Kidney (tissue), 13 donors: ENCODE measurements at regions not wholly inside any gene's neighbourhood (a gene's known extent, or its start where the extent isn't known, plus 50 kb on each side); places are given as distances from the start of the nearest gene placed in this dataset.
"Not testable (repeated sequence)": the region's sequence is repeated elsewhere in the genome, so short reads cannot be mapped to it uniquely, and the experiment has no call there.

Experiments
- DNase-seq, 5 donors: peaks; one replicate each; pipeline ENCODE4 v3.0.0-alpha.2; 2013 to 2020
- FAIRE-seq: peaks from 2 replicates; lab custom pipeline; 2012; peaks lifted over from hg19 to GRCh38; lab: Jason Lieb, UNC
- H3K27ac ChIP-seq, 2 donors: one replicate each; pipeline ENCODE4 v1.7.0; 2013; ENCODE audit warnings: low read depth in 2 of 2, low read length in 2 of 2, inconsistent platforms in 1 of 2
- H3K27me3 ChIP-seq: one replicate; pipeline ENCODE4 v1.7.1; 2013; ENCODE audit warnings: low read length, inconsistent platforms; ENCODE audit not compliant: control insufficient read depth, insufficient read depth
- H3K36me3 ChIP-seq, 3 donors: one replicate each; pipeline versions ENCODE4 v1.7.0 to v1.7.1; 2013; ENCODE audit warnings: low read length in 3 of 3, control low read depth in 1 of 3, inconsistent platforms in 1 of 3; ENCODE audit not compliant: insufficient read depth in 3 of 3, control insufficient read depth in 2 of 3
- H3K4me1 ChIP-seq, 3 donors: one replicate each; pipeline versions ENCODE4 v1.7.0 to v1.7.1; 2013; ENCODE audit warnings: low read length in 3 of 3, inconsistent platforms in 1 of 3, low read depth in 1 of 3; ENCODE audit not compliant: control insufficient read depth in 2 of 3, insufficient read depth in 2 of 3
- H3K4me3 ChIP-seq, 3 donors: one replicate each; pipeline versions ENCODE4 v1.7.0 to v1.8.1; 2013; ENCODE audit warnings: low read length in 3 of 3, control low read depth in 1 of 3, inconsistent platforms in 1 of 3
- H3K9ac ChIP-seq, 3 donors: one replicate each; pipeline versions ENCODE4 v1.7.0 to v1.7.1; 2013; ENCODE audit warnings: low read length in 3 of 3, control low read depth in 1 of 3, inconsistent platforms in 1 of 3
- H3K9me3 ChIP-seq, 3 donors: one replicate each; pipeline versions ENCODE4 v1.7.0 to v1.7.1; 2013; ENCODE audit warnings: low read length in 3 of 3, control low read depth in 1 of 3, inconsistent platforms in 1 of 3; ENCODE audit not compliant: control insufficient read depth in 2 of 3, insufficient read depth in 1 of 3
- intact Hi-C: fragments of 100-400 bp; cut with DNase I; formaldehyde crosslinking; loops from one replicate; pipeline ENCODE4 v1.11.1; 2022
- TF ChIP-seq, protein P1 (sequence below): IDR thresholded peaks from 3 replicates; pipeline ENCODE4 v1.5.1; 2012; ENCODE audit warnings: mild to moderate bottlenecking, moderate library complexity, borderline replicate concordance; ENCODE audit not compliant: insufficient read depth; ENCODE audit errors: extremely low read depth
- donor health status: control.
- donor health status: control.
- donor health status: control.
- donor health status: control.
- donor health status: control.
- donor health status: DM: yes; HTN: yes; CAD: no.
- donor health status: Normal renal cell carcinoma (clear cell type).

- no peak for FAIRE-seq
- Histone ChIP-seq H3K9ac (no peak overlapping the region), H3K27ac (no peak overlapping the region)
These were observed 118.7 kb downstream of the HAUS1 start for GRCh38 chr18:46222710-46223360.

DNA sequence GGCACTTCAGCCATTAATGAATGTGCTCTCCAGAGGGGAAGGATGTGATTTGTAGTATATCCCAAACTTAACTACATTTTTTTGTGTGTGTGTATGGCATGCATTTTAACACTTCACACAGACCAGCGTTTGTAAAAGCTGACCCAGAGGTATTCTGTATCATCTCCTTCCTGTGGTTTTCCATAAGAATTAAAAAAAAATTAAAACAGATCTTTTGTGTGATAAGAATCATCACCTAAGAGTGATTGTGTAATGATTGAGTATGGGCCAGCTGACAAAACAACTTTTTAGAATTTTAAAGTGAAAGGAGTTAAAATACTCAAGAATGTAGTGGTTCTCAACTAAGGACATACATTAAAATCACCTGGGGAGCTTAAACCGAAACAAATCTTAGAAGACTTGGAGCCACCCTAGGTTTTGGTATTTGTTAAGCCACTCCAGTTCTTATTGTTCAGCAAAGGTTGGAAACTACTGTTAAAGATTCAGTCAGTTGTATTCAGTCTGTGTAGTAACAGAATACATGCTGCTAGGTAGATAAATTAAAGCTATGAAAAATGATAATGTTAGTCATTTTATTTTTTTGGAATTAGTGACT, 120.1 kb downstream of the HAUS1 start:
- FAIRE-seq = no peak
- no peak overlapping the region for H3K4me3 ChIP-seq
- peaks cover 0 to 3% (median 0%) of the 10 kb centered on the region in 3 donors for H3K36me3 ChIP-seq
- H3K27ac ChIP-seq = no peak overlapping the region
- no peak for DNase-seq
- TF ChIP-seq, protein P1, sequence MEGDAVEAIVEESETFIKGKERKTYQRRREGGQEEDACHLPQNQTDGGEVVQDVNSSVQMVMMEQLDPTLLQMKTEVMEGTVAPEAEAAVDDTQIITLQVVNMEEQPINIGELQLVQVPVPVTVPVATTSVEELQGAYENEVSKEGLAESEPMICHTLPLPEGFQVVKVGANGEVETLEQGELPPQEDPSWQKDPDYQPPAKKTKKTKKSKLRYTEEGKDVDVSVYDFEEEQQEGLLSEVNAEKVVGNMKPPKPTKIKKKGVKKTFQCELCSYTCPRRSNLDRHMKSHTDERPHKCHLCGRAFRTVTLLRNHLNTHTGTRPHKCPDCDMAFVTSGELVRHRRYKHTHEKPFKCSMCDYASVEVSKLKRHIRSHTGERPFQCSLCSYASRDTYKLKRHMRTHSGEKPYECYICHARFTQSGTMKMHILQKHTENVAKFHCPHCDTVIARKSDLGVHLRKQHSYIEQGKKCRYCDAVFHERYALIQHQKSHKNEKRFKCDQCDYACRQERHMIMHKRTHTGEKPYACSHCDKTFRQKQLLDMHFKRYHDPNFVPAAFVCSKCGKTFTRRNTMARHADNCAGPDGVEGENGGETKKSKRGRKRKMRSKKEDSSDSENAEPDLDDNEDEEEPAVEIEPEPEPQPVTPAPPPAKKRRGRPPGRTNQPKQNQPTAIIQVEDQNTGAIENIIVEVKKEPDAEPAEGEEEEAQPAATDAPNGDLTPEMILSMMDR = no peak
- intact Hi-C loops = no loop called here
- no peaks in the 10 kb centered on the region for H3K4me1 ChIP-seq
- no peak overlapping the region for H3K9ac ChIP-seq
- no peaks in the 10 kb centered on the region for H3K9me3 ChIP-seq
- no peaks in the 10 kb centered on the region for H3K27me3 ChIP-seq

More at GRCh38 chr18:46222710-46223360, 118.7 kb downstream of the HAUS1 start:
- H3K9me3 ChIP-seq = no peaks in the 10 kb centered on the region
- H3K27me3 ChIP-seq = no peaks in the 10 kb centered on the region
- H3K36me3 ChIP-seq = peaks cover 0 to 3% (median 3%) of the 10 kb centered on the region in 3 donors
- TF ChIP-seq, protein P1 = no peak
- H3K4me3 ChIP-seq = no peak overlapping the region
- no peaks in the 10 kb centered on the region for H3K4me1 ChIP-seq
- intact Hi-C loops = no loop called here
- no peak for DNase-seq

DNA sequence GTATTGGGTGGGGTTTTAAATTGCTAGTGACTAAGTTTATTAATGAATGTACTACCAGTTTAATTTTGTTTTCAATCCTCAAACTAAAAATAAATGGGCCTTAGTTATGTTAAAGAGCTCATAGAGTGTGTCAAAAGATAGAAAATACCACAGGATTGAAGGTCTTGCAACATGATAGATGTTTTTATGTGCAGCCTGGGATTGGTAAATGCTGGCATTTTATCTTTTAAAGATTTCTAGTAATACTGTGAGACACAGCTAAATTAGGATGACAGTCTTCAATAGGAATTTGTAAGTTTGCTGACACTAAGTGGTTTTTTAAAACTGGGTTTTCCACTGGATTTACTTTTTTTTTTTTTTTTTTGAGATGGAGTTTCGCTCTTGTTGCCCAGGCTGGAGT, 122.3 kb downstream of the HAUS1 start:
- DNase-seq = no peak

GRCh38 chr18:46229641-46230040, 125.5 kb downstream of the HAUS1 start:
- FAIRE-seq, intact Hi-C loops, H3K27ac ChIP-seq: not testable (repeated sequence)

More for the DNA sequence above, 122.3 kb downstream of the HAUS1 start:
- intact Hi-C loops = no loop called here
- H3K27ac ChIP-seq = no peak overlapping the region
- no peak for FAIRE-seq
- H3K4me3 ChIP-seq = no peak overlapping the region
- no peaks in the 10 kb centered on the region for H3K4me1 ChIP-seq
- H3K9me3 ChIP-seq = no peaks in the 10 kb centered on the region
- H3K9ac ChIP-seq = no peak overlapping the region
- TF ChIP-seq, protein P1 = no peak
- H3K27me3 ChIP-seq = no peaks in the 10 kb centered on the region
- H3K36me3 ChIP-seq = peaks cover 0 to 3% (median 0%) of the 10 kb centered on the region in 3 donors

More at GRCh38 chr18:46229641-46230040, 125.5 kb downstream of the HAUS1 start:
- H3K4me1 ChIP-seq, H3K36me3 ChIP-seq, H3K27me3 ChIP-seq, H3K9ac ChIP-seq, H3K4me3 ChIP-seq, H3K9me3 ChIP-seq, DNase-seq: not testable (repeated sequence)
